SKM-1 treated with dmso at 0.1 percent for 144 hours (cell line): ENCODE measurements at regions not wholly inside any gene's neighbourhood (a gene's known extent, or its start where the extent isn't known, plus 50 kb on each side); places are given as distances from the start of the nearest gene placed in this dataset.
"Not testable (repeated sequence)": the region's sequence is repeated elsewhere in the genome, so short reads cannot be mapped to it uniquely, and the experiment has no call there.

Experiments used
- DNase-seq: peaks from one replicate; lab custom pipeline; 2025; ENCODE audit not compliant: unreplicated experiment; lab: John Stamatoyannopoulos, UW

- DNase-seq, result no peak
These were observed 509.1 kb downstream of the PCNX1 start for GRCh38 chr14:71416392-71416791.

GRCh38 chr14:71418532-71419245 is 511.4 kb downstream of the PCNX1 start:
- no peak for DNase-seq

- DNase-seq, result no peak
These were observed 508.7 kb upstream of the RGS6 start for GRCh38 chr14:71423481-71423880.

GRCh38 chr14:71424941-71425340 is 507.3 kb upstream of the RGS6 start:
- no peak for DNase-seq

DNA sequence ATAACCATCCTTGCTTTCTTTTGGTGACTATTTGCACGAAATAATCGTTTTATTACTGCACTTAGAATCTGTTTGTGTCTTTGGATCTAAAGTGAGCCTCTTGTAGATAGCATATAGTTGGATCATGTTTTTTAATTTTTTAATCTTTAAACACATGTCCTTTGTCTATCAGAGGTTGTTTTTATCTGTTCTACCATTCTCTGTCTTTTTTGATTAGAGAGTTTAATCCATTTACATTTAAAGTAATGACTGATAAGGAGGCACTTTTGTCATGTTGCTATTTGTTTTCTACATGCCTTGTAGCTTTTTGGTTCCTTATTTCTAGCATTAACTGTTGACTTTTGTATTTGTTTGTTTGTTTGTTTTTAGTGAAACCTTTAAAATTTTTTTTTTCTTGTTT is 506.2 kb upstream of the RGS6 start:
- no peak for DNase-seq

GRCh38 chr14:71429902-71430301 is 502.3 kb upstream of the RGS6 start:
- no peak for DNase-seq

- no peak for DNase-seq
These were observed 501.9 kb upstream of the RGS6 start for GRCh38 chr14:71430321-71430677.

- DNase-seq, result no peak
These were observed 501.4 kb upstream of the RGS6 start for GRCh38 chr14:71430678-71431376.

GRCh38 chr14:71432334-71433110 is 499.7 kb upstream of the RGS6 start:
- DNase-seq, result no peak

- no peak for DNase-seq
These were observed 498.9 kb upstream of the RGS6 start for GRCh38 chr14:71433303-71433702.

GRCh38 chr14:71435641-71436040 is 496.6 kb upstream of the RGS6 start:
- not testable (repeated sequence) for DNase-seq

- no peak for DNase-seq
These were observed 494.4 kb upstream of the RGS6 start for GRCh38 chr14:71437870-71438269.

GRCh38 chr14:71438684-71439083 is 493.5 kb upstream of the RGS6 start:
- DNase-seq, result no peak

DNA sequence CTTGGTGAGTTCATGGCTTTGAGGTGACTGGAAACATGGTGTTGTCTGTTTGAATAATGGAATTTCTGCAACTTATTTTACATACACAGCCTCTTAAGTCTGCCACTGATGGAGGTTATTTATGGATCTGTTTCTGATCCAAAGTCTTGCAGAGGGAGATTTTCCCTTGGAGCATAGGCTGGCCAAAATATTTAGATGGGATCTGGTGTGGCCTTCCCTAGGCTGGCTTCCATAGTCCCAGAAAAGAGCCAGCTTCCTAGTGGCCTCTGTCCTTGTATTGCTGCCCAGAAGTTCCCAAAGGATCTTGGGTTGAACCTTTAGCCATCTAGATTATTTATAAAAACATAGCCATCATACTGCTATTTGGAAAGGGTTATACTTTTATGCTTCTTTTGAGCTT is 491.1 kb upstream of the RGS6 start:
- DNase-seq, result no peak

DNA sequence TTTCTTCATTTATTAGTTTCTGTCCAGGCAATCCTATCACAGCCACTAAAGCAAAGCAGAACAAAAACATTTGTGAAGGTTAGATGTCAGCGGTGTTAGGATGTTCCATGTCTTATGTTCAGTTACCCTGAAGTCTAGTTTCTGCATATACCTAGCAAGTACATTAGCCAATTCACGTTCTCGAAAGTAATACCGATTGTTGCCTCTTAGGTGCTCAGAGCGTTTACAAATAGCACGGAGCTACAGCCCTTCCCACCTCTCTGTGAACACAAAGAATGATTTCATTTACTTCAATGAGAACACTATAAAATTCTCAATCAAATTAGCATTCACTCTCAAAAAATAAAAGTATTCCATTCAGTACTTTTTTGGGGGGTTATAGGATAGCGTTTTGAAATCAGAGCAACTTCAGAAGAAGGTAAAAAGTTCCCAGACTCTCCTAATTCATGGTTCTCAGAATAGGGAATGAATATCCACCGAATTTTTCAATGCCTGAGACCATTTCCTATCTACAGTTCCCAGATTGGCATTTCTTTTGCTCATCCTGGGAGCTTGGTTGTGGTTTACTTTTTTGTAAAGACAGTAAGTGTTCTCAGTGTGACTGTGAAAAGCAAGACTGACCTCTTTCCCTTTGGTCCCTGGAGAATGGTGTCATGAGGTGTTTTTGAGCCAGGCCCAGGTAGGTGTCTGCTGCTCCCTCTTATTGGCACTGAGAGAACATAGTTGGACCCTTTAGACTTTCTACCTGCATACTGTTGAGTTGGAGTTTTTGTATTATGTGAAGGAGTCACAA is 488.0 kb upstream of the RGS6 start:
- DNase-seq, result no peak

DNA sequence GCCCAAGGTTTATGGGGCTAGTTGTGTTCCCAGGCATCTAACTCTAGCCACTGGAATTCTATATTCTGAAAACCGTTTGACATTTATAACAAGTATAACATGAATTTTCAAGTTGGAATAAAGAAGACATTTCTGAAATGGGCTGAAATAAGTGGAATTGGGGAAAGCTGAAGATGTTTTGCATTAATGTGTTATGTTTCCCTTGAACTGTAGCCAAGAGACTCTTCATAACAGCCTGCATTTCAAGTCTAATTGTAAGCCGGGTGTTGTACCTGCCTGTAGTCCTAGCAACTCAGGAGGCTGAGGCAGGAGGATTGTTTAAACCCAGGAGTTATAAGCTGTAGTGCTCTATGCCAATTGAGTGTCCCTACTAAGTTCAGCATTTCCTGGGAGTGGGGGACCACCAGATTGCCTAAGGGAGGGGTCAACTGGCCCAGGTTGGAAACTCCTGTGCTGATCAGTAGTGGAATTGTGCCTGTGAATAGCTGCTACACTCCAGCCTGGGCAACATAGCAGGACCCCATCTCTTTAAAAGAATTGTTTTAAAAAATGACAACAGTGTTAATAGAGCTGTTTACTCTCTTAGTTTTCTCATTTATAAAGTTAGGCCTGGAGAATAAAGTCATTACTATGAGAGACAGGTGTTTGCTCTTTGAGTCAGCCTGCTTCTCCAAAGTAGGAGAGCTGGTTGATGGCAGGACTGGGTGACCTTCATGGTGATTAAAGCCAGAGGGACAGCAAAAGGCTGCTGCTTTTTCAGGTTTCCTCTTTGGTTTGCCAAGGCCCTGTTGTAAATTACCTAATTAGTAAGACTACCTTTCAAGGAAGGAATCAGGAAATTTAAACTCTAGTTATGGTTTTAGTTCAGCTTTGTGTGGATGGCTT is 483.6 kb upstream of the RGS6 start:
- DNase-seq, result no peak

- DNase-seq, result no peak
These were observed 482.7 kb upstream of the RGS6 start for GRCh38 chr14:71449316-71450055.

DNA sequence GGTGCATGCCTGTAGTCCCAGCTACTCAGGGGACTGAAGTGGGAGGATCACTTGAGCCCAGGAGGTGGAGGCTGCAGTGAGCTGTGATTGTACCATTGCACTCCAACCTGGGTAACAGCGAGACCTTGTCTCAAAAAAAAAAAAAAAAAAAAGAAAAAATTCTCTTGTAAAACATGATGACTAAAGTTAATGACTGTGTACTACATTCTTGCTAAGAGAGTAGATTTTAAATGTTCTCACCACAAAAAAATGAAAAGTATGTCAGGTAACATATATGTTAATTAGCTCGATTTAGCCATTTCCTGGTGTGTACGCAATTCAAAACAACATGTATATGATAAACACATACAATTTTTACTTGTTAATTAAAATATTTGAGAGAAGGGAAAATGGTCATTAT is 480.7 kb upstream of the RGS6 start:
- DNase-seq, result no peak

DNA sequence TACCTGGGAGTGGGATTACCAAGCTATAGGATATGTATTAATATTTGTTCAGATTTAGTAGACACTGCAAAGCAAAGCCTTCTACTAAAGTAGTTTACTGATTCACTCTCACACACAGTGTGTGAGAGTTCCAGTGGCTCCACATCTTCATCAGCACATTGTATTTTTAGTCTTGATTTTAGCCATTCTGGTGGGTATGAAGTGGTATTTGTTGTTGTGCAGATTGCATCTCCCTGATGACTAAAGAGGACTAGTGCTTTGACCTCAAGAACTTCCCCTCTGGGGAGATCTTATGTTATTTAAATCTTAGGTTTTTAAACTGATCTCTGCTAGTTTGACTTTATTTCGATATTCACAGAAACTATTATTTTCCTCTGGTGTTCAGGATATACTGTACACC is 479.7 kb upstream of the RGS6 start:
- no peak for DNase-seq

- no peak for DNase-seq
These were observed 479.2 kb upstream of the RGS6 start for GRCh38 chr14:71452987-71453386.
